NCI-H1930 (cell line): ENCODE measurements at regions not wholly inside any gene's neighbourhood (a gene's known extent, or its start where the extent isn't known, plus 50 kb on each side); places are given as distances from the start of the nearest gene placed in this dataset.
"Not testable (repeated sequence)": the region's sequence is repeated elsewhere in the genome, so short reads cannot be mapped to it uniquely, and the experiment has no call there.

Experiments used
- DNase-seq, 2 experiments: peaks; one replicate each; lab custom pipeline; 2025; lab: John Stamatoyannopoulos, UW

GRCh38 chr11:87639753-87640364 is 535.4 kb downstream of the RAB38 start:
- DNase-seq, result no peak

- DNase-seq, result no peak
Measured at GRCh38 chr11:87635001-87635400, 540.2 kb downstream of the RAB38 start.

- no peak for DNase-seq
Measured at GRCh38 chr11:87634331-87634730, 540.9 kb downstream of the RAB38 start.

- DNase-seq, result no peak
Measured at GRCh38 chr11:87628957-87629356, 546.3 kb downstream of the RAB38 start.

- DNase-seq, result no peak
Measured at GRCh38 chr11:87628026-87628580, 547.1 kb downstream of the RAB38 start.

- not testable (repeated sequence) for DNase-seq
Measured at GRCh38 chr11:87623531-87624365, 551.5 kb downstream of the RAB38 start.

- DNase-seq, result no peak
Measured at GRCh38 chr11:87616511-87616910, 558.7 kb downstream of the RAB38 start.

- DNase-seq, result no peak
Measured at GRCh38 chr11:87604350-87604749, 566.6 kb downstream of the TMEM135 start.

GRCh38 chr11:87603887-87604286 is 566.2 kb downstream of the TMEM135 start:
- DNase-seq, result no peak

GRCh38 chr11:87602776-87603175 is 565.0 kb downstream of the TMEM135 start:
- DNase-seq, result no peak

- DNase-seq, result no peak
Measured at GRCh38 chr11:87600938-87601337, 563.2 kb downstream of the TMEM135 start.

- no peak for DNase-seq
Measured at GRCh38 chr11:87597725-87598124, 560.0 kb downstream of the TMEM135 start.

- DNase-seq, result no peak
Measured at GRCh38 chr11:87596176-87596575, 558.4 kb downstream of the TMEM135 start.

- DNase-seq, result no peak
Measured at GRCh38 chr11:87589082-87589481, 551.3 kb downstream of the TMEM135 start.

- not testable (repeated sequence) for DNase-seq
Measured at GRCh38 chr11:87585613-87586012, 547.9 kb downstream of the TMEM135 start.

GRCh38 chr11:87583931-87584330 is 546.2 kb downstream of the TMEM135 start:
- DNase-seq, result no peak

- DNase-seq, result no peak
Measured at GRCh38 chr11:87575088-87575487, 537.4 kb downstream of the TMEM135 start.

- no peak for DNase-seq
Measured at GRCh38 chr11:87574193-87574592, 536.5 kb downstream of the TMEM135 start.

- DNase-seq, result no peak
Measured at GRCh38 chr11:87573708-87574107, 536.0 kb downstream of the TMEM135 start.

- DNase-seq, result no peak
Measured at GRCh38 chr11:87572881-87573280, 535.1 kb downstream of the TMEM135 start.

- DNase-seq, result no peak
Measured at GRCh38 chr11:87560352-87560751, 522.6 kb downstream of the TMEM135 start.

GRCh38 chr11:87559852-87560251 is 522.1 kb downstream of the TMEM135 start:
- DNase-seq, result not testable (repeated sequence)

- no peak for DNase-seq
Measured at GRCh38 chr11:87555101-87555500, 517.4 kb downstream of the TMEM135 start.
